ENCODE measurements at regions not wholly inside any gene's neighbourhood (a gene's known extent, or its start where the extent isn't known, plus 50 kb on each side); places are given as distances from the start of the nearest gene placed in this dataset.

GRCh38 chr3:72278349-72279067 is 493.6 kb upstream of the PROK2 start:
- TF ChIP-seq CTCF (IDR thresholded peaks at IDR 0.05; ENCODE audit: poor library complexity) (no peak), EZH2 (IDR thresholded peaks at IDR 0.05; ENCODE audit: borderline replicate concordance) (no peak)

Measured in hepatocyte (in vitro differentiated cells).